K562 (cell line): ENCODE measurements at regions not wholly inside any gene's neighbourhood (a gene's known extent, or its start where the extent isn't known, plus 50 kb on each side); places are given as distances from the start of the nearest gene placed in this dataset.

ENCODE experiments used
- ATAC-seq: fragments of 200-7000 bp; cut with Tn5 transposase; 3 replicates; pipeline ENCODE4 v1.9.1; 2020; ENCODE audit warnings: moderate library complexity
- BruUV-seq: library from RNA; stranded (reverse); fragments of 400-500 nt; replicated peaks from 2 replicates; lab custom pipeline; 2021; lab: Mats Ljungman, UMichigan
- CTCF ChIA-PET: fragments of 300-600 bp; formaldehyde crosslinking; extraction: SDS; loops from one replicate; lab custom pipeline; 2021; ENCODE audit warnings: low intra/inter-chr PET ratio; lab: Yijun Ruan, JAX
- POLR2A ChIA-PET: fragments of 300-600, 350-650 bp; sonication (Branson Sonifier 250); formaldehyde crosslinking; extraction: SDS; loops from one replicate; lab custom pipeline; 2021; ENCODE audit warnings: antibody characterized with exemption, inconsistent platforms; lab: Yijun Ruan, JAX
- DNase-seq, 4 experiments: peaks; one replicate each; pipeline versions ENCODE4 v3.0.0 to v3.0.0-alpha.2; 2011 to 2018; ENCODE audit warnings: low spot score in 3 of 4, mixed read lengths in 3 of 4; ENCODE audit errors: extremely low read depth in 1 of 4
- FAIRE-seq: peaks from 2 replicates; lab custom pipeline; 2011; peaks lifted over from hg19 to GRCh38; lab: Jason Lieb, UNC
- H2AFZ ChIP-seq: 2 replicates; pipeline ENCODE4 v1.6.0; 2011; ENCODE audit warnings: low read depth, low read length, control low read depth, inconsistent platforms
- H3K27ac ChIP-seq: fragments of 200-600 bp; 3 replicates; pipeline ENCODE4 v1.8.0; 2011; ENCODE audit warnings: low read depth, mild to moderate bottlenecking, control low read depth, inconsistent platforms, low read length, moderate library complexity, mixed read lengths; ENCODE audit errors: extremely low read depth
- H3K27me3 ChIP-seq, 2 experiments: fragments of 300-600 bp in 1 of 2; 2 replicates in 1 of 2; 3 replicates in 1 of 2; pipeline versions ENCODE4 v1.6.0 to v1.8.0; 2011; ENCODE audit warnings: inconsistent platforms in 2 of 2, low read length in 2 of 2, mild to moderate bottlenecking in 1 of 2, mixed read lengths in 1 of 2, moderate library complexity in 1 of 2; ENCODE audit not compliant: control insufficient read depth in 2 of 2, insufficient read depth in 2 of 2
- H3K36me3 ChIP-seq: fragments of 300-600 bp; 3 replicates; pipeline ENCODE4 v1.8.0; 2011; ENCODE audit warnings: mild to moderate bottlenecking, low read length, inconsistent platforms; ENCODE audit not compliant: control insufficient read depth, insufficient read depth
- H3K4me1 ChIP-seq, 2 experiments: fragments of 200-600 bp in 1 of 2; replicated peaks in 1 of 2; 2 replicates in 1 of 2; 3 replicates in 1 of 2; pipeline versions ENCODE4 v1.5.1 to v1.8.0; 2011; ENCODE audit warnings: inconsistent platforms in 2 of 2, low read length in 2 of 2, mild to moderate bottlenecking in 1 of 2, mixed read lengths in 1 of 2, moderate library complexity in 1 of 2; ENCODE audit not compliant: control insufficient read depth in 2 of 2, insufficient read depth in 2 of 2
- H3K4me2 ChIP-seq: 2 replicates; pipeline ENCODE4 v1.6.1; 2011; ENCODE audit warnings: low read length, control low read depth, inconsistent platforms, mixed read lengths; ENCODE audit not compliant: insufficient read depth
- H3K4me3 ChIP-seq: fragments of 200-600 bp; sonication (generic), shearing (Covaris generic); 2 replicates; pipeline ENCODE4 v1.5.1; 2016; ENCODE audit warnings: control low read depth, inconsistent platforms
- H3K79me2 ChIP-seq: fragments of 200-600 bp; 3 replicates; pipeline ENCODE4 v1.8.0; 2011; ENCODE audit warnings: low read length, inconsistent platforms; ENCODE audit not compliant: control insufficient read depth, insufficient read depth
- H3K9ac ChIP-seq, 2 experiments: 2 replicates each; pipeline versions ENCODE4 v1.6.0 to v1.6.1; 2011; ENCODE audit warnings: low read depth in 2 of 2, low read length in 2 of 2, control low read depth in 1 of 2, inconsistent platforms in 1 of 2, mild to moderate bottlenecking in 1 of 2, mixed read lengths in 1 of 2; ENCODE audit not compliant: insufficient read depth in 1 of 2
- H3K9me1 ChIP-seq: one replicate; pipeline ENCODE4 v1.6.0; 2011; ENCODE audit warnings: inconsistent platforms, mild to moderate bottlenecking, low read length, moderate library complexity; ENCODE audit not compliant: control insufficient read depth, insufficient read depth
- H3K9me3 ChIP-seq: replicated peaks from 2 replicates; pipeline ENCODE4 v1.5.1; 2011; ENCODE audit warnings: low read depth, low read length, inconsistent platforms; ENCODE audit not compliant: control insufficient read depth, insufficient read depth
- H4K20me1 ChIP-seq: replicated peaks from 2 replicates; pipeline ENCODE4 v1.6.1; 2011; ENCODE audit warnings: low read length, inconsistent platforms, mixed read lengths; ENCODE audit not compliant: control insufficient read depth, insufficient read depth
- CBX3 ChIP-seq, 2 experiments: IDR thresholded peaks; 1 replicate in 1 of 2; 2 replicates in 1 of 2; pipeline ENCODE4 v1.6.1; 2012; ENCODE audit warnings: inconsistent platforms in 2 of 2, low read length in 2 of 2, borderline replicate concordance in 1 of 2, control low read depth in 1 of 2
- HDAC8 ChIP-seq: fragments of 450-650 bp; IDR thresholded peaks from 2 replicates; pipeline ENCODE4 v1.6.1; 2016; ENCODE audit warnings: mild to moderate bottlenecking, missing genetic modification characterization, moderate library complexity, missing compliant biosample characterization
- ZNF318 ChIP-seq, 2 experiments: fragments of 450-650 bp; IDR thresholded peaks; 2 replicates each; pipeline ENCODE4 v1.6.1; 2016; ENCODE audit warnings: mild to moderate bottlenecking in 2 of 2, borderline replicate concordance in 1 of 2, low read depth in 1 of 2, moderate library complexity in 1 of 2
- WGBS: fragments of 100-300 bp; shearing (Covaris generic); methylation state at CpG from one replicate; pipeline ENCODE4 v1.1.6; 2016; ENCODE audit warnings: low coverage, mixed read lengths; ENCODE audit not compliant: insufficient coverage; ENCODE audit errors: missing lambda C conversion rate; 5-methylcytosine and 5-hydroxymethylcytosine counted together
- in situ Hi-C: fragments of 300-500 bp; cut with MboI; formaldehyde crosslinking; loops from 4 replicates; pipeline ENCODE4 v1.15.0; 2018; ENCODE audit warnings: inconsistent platforms, mixed read lengths
- intact Hi-C: fragments of 100-400 bp; cut with micrococcal nuclease; formaldehyde crosslinking; loops from 2 replicates; pipeline ENCODE4 v1.14.2; 2022

- Histone ChIP-seq H3K36me3 (peaks cover 41% of the 10 kb centered on the region), H3K9ac (no peak overlapping the region), H3K4me3 (no peak overlapping the region), H3K27me3 (no peaks in the 10 kb centered on the region), H3K4me1 (peaks cover 3 to 11% of the 10 kb centered on the region in 2 experiments; a peak in 4 of 5 replicates), H2AFZ (no peak overlapping the region), H4K20me1 (no peaks in the 10 kb centered on the region), H3K9me1 (no peaks in the 10 kb centered on the region), H3K9me3 (peaks cover 1% of the 10 kb centered on the region; the same call in 1 of the 2 replicates), H3K4me2 (no peak overlapping the region), H3K79me2 (peaks cover 17% of the 10 kb centered on the region), H3K27ac (no peak overlapping the region)
- ATAC-seq (no peak), DNase-seq (no peak), FAIRE-seq (no peak)
- intact Hi-C loops (no loop called here), in situ Hi-C loops (no loop called here)
- BruUV-seq = no TSS peak
- ChIA-PET POLR2A (no interaction called here), CTCF (no interaction called here)
- WGBS = 95% methylated on average over 5 of the region's 5 CpGs
- TF ChIP-seq ZNF318 (IDR thresholded peaks at IDR 0.05; ENCODE audit: borderline replicate concordance in 1 of 2, low read depth in 1 of 2) (no peak), CBX3 (IDR thresholded peaks at IDR 0.05; ENCODE audit: borderline replicate concordance in 1 of 2, low read length in 2 of 2) (peak in 1 of 2 experiments; percentile 76; a peak in 1 of 3 replicates), HDAC8 (tag) (no peak)
Observed at GRCh38 chr7:149568218-149568617, 70.6 kb upstream of the ZNF746 start.
